Trophoblast cell (in vitro differentiated cells and primary cell): ENCODE measurements at regions not wholly inside any gene's neighbourhood (a gene's known extent, or its start where the extent isn't known, plus 50 kb on each side); places are given as distances from the start of the nearest gene placed in this dataset.

ENCODE experiments used
- DNase-seq, 2 donors: peaks; one replicate each; pipeline ENCODE4 v3.0.0-alpha.2; 2016
- H2AFZ ChIP-seq: 2 replicates; pipeline ENCODE4 v1.6.1; 2013; ENCODE audit warnings: low read length, moderate library complexity, mild to moderate bottlenecking; ENCODE audit not compliant: insufficient read depth, poor library complexity
- H2AK5ac ChIP-seq: 2 replicates; pipeline ENCODE4 v1.6.1; 2013; ENCODE audit warnings: mild to moderate bottlenecking, low read length
- H2BK120ac ChIP-seq: 2 replicates; pipeline ENCODE4 v1.6.1; 2013; ENCODE audit warnings: low read length, mild to moderate bottlenecking, moderate library complexity; ENCODE audit not compliant: insufficient read depth, poor library complexity
- H2BK12ac ChIP-seq: 2 replicates; pipeline ENCODE4 v1.6.1; 2013; ENCODE audit warnings: mild to moderate bottlenecking, low read length, moderate library complexity
- H2BK5ac ChIP-seq: 2 replicates; pipeline ENCODE4 v1.6.1; 2013; ENCODE audit warnings: low read length, low read depth, moderate library complexity, mild to moderate bottlenecking; ENCODE audit not compliant: poor library complexity
- H3K14ac ChIP-seq: 2 replicates; pipeline ENCODE4 v1.6.1; 2013; ENCODE audit warnings: mild to moderate bottlenecking, low read length
- H3K18ac ChIP-seq: 2 replicates; pipeline ENCODE4 v1.6.1; 2013; ENCODE audit warnings: mild to moderate bottlenecking, low read length
- H3K23ac ChIP-seq: 2 replicates; pipeline ENCODE4 v1.6.1; 2013; ENCODE audit warnings: low read length
- H3K27ac ChIP-seq: 2 replicates; pipeline ENCODE4 v1.5.1; 2013; ENCODE audit warnings: low read depth, mild to moderate bottlenecking, inconsistent platforms, low read length, moderate library complexity
- H3K27me3 ChIP-seq: 2 replicates; pipeline ENCODE4 v1.6.1; 2013; ENCODE audit warnings: inconsistent platforms, mild to moderate bottlenecking, low read length, moderate library complexity; ENCODE audit not compliant: insufficient read depth
- H3K36me3 ChIP-seq, 2 experiments: 1 replicate in 1 of 2; 2 replicates in 1 of 2; pipeline ENCODE4 v1.6.1; 2013; ENCODE audit warnings: low read length in 2 of 2, mild to moderate bottlenecking in 2 of 2, moderate library complexity in 1 of 2; ENCODE audit not compliant: insufficient read depth in 2 of 2, control insufficient read depth in 1 of 2
- H3K4ac ChIP-seq: 2 replicates; pipeline ENCODE4 v1.6.1; 2013; ENCODE audit warnings: low read depth, mild to moderate bottlenecking, low read length, moderate library complexity
- H3K4me1 ChIP-seq, 2 experiments: 1 replicate in 1 of 2; 2 replicates in 1 of 2; pipeline ENCODE4 v1.6.1; 2013; ENCODE audit warnings: low read length in 2 of 2, mild to moderate bottlenecking in 2 of 2, moderate library complexity in 1 of 2; ENCODE audit not compliant: insufficient read depth in 2 of 2, control insufficient read depth in 1 of 2
- H3K4me2 ChIP-seq: 2 replicates; pipeline ENCODE4 v1.6.1; 2013; ENCODE audit warnings: inconsistent platforms, mild to moderate bottlenecking, low read length, moderate library complexity
- H3K4me3 ChIP-seq: 2 replicates; pipeline ENCODE4 v1.5.1; 2013; ENCODE audit warnings: mild to moderate bottlenecking, low read depth, low read length, inconsistent platforms
- H3K79me1 ChIP-seq: one replicate; pipeline ENCODE4 v1.6.1; 2013; ENCODE audit warnings: low read length
- H3K79me2 ChIP-seq: 2 replicates; pipeline ENCODE4 v1.6.1; 2013; ENCODE audit warnings: low read length, mild to moderate bottlenecking; ENCODE audit not compliant: control insufficient read depth, insufficient read depth, poor library complexity
- H3K9ac ChIP-seq: 2 replicates; pipeline ENCODE4 v1.6.1; 2013; ENCODE audit warnings: mild to moderate bottlenecking, low read length
- H3K9me3 ChIP-seq: 2 replicates; pipeline ENCODE4 v1.6.1; 2013; ENCODE audit warnings: low read depth, mild to moderate bottlenecking, control low read depth, inconsistent platforms, low read length; ENCODE audit not compliant: insufficient read depth
- H4K12ac ChIP-seq: 2 replicates; pipeline ENCODE4 v1.6.1; 2013; ENCODE audit warnings: low read depth, mild to moderate bottlenecking, low read length, moderate library complexity
- H4K8ac ChIP-seq: 2 replicates; pipeline ENCODE4 v1.6.1; 2013; ENCODE audit warnings: low read depth, mild to moderate bottlenecking, low read length, moderate library complexity
- H4K91ac ChIP-seq: one replicate; pipeline ENCODE4 v1.6.1; 2013; ENCODE audit warnings: low read depth, mild to moderate bottlenecking, low read length, moderate library complexity
- WGBS: extraction: QIAGEN DNeasy Blood & Tissue Kit; methylation state at CpG from one replicate; pipeline ENCODE4 v1.1.7; 2013; ENCODE audit warnings: missing lambda C conversion rate; ENCODE audit not compliant: insufficient read length, insufficient coverage; ENCODE audit errors: extremely low coverage; 5-methylcytosine and 5-hydroxymethylcytosine counted together

- no peak overlapping the region for H4K91ac ChIP-seq
- H3K27ac ChIP-seq: no peak overlapping the region
- H3K14ac ChIP-seq: no peak overlapping the region
- no peak overlapping the region for H3K9ac ChIP-seq
- no peaks in the 10 kb centered on the region for H3K27me3 ChIP-seq
- no peak overlapping the region for H3K4ac ChIP-seq
- no peaks in the 10 kb centered on the region for H3K36me3 ChIP-seq
- no peak overlapping the region for H2BK12ac ChIP-seq
- no CpG with 5 or more reads among the region's 11 CpGs for WGBS
- no peak overlapping the region for H2BK5ac ChIP-seq
- H3K23ac ChIP-seq: no peak overlapping the region
- H4K12ac ChIP-seq: no peak overlapping the region
- H3K18ac ChIP-seq: no peak overlapping the region
- no peaks in the 10 kb centered on the region for H3K9me3 ChIP-seq
- peaks cover 2 to 10% of the 10 kb centered on the region in 2 experiments for H3K4me1 ChIP-seq
- H2AK5ac ChIP-seq: no peak overlapping the region
- H3K79me1 ChIP-seq: no peaks in the 10 kb centered on the region
- H3K79me2 ChIP-seq: no peaks in the 10 kb centered on the region
- H2BK120ac ChIP-seq: no peak overlapping the region
- no peak for DNase-seq
- H2AFZ ChIP-seq: no peak overlapping the region
- H4K8ac ChIP-seq: no peak overlapping the region
- no peak overlapping the region for H3K4me2 ChIP-seq
- no peak overlapping the region for H3K4me3 ChIP-seq
Measured at GRCh38 chr7:432933-433332, 86.7 kb downstream of the PDGFA start.

DNA sequence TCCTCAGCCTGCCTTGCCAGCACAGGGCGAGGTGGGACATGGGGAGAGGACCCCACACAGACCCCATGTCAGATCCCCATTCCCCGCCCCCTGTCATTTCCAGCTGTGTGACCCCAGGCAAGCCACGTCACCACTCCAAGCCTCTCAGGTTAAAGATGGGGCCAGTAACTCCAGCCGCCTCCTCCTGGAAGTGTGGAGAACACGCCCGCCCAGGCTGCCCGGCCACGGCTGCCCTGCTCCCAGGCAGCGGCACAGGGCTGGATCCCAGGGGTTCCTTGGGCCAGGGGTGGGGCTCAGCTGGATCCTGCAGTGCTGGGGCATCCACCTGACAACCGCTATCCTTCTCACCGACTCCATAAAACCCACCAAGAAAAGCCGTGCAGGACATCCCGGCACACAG, 86.1 kb downstream of the PDGFA start:
- Histone ChIP-seq H3K27ac (no peak overlapping the region), H3K18ac (no peak overlapping the region)
- no peak for DNase-seq

GRCh38 chr7:434891-435629, 84.6 kb downstream of the PDGFA start:
- WGBS: no CpG with 5 or more reads among the region's 35 CpGs
- H3K4me2 ChIP-seq: peak overlapping the region; percentile 6
- H2BK5ac ChIP-seq: no peak overlapping the region
- no peak overlapping the region for H3K23ac ChIP-seq
- H3K27ac ChIP-seq: no peak overlapping the region
- no peaks in the 10 kb centered on the region for H3K9me3 ChIP-seq
- H3K18ac ChIP-seq: no peak overlapping the region
- no peak overlapping the region for H4K8ac ChIP-seq
- H2BK120ac ChIP-seq: no peak overlapping the region
- H3K79me1 ChIP-seq: no peaks in the 10 kb centered on the region
- no peak overlapping the region for H2AK5ac ChIP-seq
- H3K4me3 ChIP-seq: no peak overlapping the region
- no peak overlapping the region for H3K9ac ChIP-seq
- no peak overlapping the region for H2BK12ac ChIP-seq
- H3K14ac ChIP-seq: no peak overlapping the region
- H4K91ac ChIP-seq: no peak overlapping the region
- H3K27me3 ChIP-seq: no peaks in the 10 kb centered on the region
- no peak overlapping the region for H2AFZ ChIP-seq
- H3K4me1 ChIP-seq: peaks cover 2 to 10% of the 10 kb centered on the region in 2 experiments
- no peaks in the 10 kb centered on the region for H3K36me3 ChIP-seq
- no peak overlapping the region for H3K4ac ChIP-seq
- DNase-seq: peak; percentile 84 to 93
- no peaks in the 10 kb centered on the region for H3K79me2 ChIP-seq
- no peak overlapping the region for H4K12ac ChIP-seq

More for the DNA sequence above, 86.1 kb downstream of the PDGFA start:
- Histone ChIP-seq H3K27me3 (no peaks in the 10 kb centered on the region), H3K4me3 (no peak overlapping the region), H3K36me3 (no peaks in the 10 kb centered on the region), H4K91ac (no peak overlapping the region), H4K8ac (no peak overlapping the region), H3K79me2 (no peaks in the 10 kb centered on the region), H3K9ac (no peak overlapping the region), H4K12ac (no peak overlapping the region), H2BK12ac (no peak overlapping the region), H3K4ac (no peak overlapping the region), H3K9me3 (no peaks in the 10 kb centered on the region), H3K14ac (no peak overlapping the region), H3K23ac (no peak overlapping the region), H3K4me2 (no peak overlapping the region), H3K79me1 (no peaks in the 10 kb centered on the region), H2AK5ac (no peak overlapping the region), H3K4me1 (peaks cover 2 to 10% of the 10 kb centered on the region in 2 experiments), H2AFZ (no peak overlapping the region), H2BK120ac (no peak overlapping the region), H2BK5ac (no peak overlapping the region)
- no CpG with 5 or more reads among the region's 13 CpGs for WGBS

- Histone ChIP-seq H3K27me3 (no peaks in the 10 kb centered on the region), H3K4ac (no peak overlapping the region), H3K9me3 (no peaks in the 10 kb centered on the region), H3K4me2 (no peak overlapping the region), H2BK12ac (no peak overlapping the region), H4K91ac (no peak overlapping the region), H4K8ac (no peak overlapping the region), H3K18ac (no peak overlapping the region), H2BK5ac (no peak overlapping the region), H3K9ac (no peak overlapping the region), H4K12ac (no peak overlapping the region), H2AK5ac (peak overlapping the region; percentile 20), H3K79me2 (no peaks in the 10 kb centered on the region), H3K14ac (no peak overlapping the region), H3K79me1 (no peaks in the 10 kb centered on the region), H3K4me1 (peaks cover 2 to 10% of the 10 kb centered on the region in 2 experiments), H3K23ac (no peak overlapping the region), H2AFZ (no peak overlapping the region), H3K27ac (no peak overlapping the region), H3K36me3 (no peaks in the 10 kb centered on the region), H3K4me3 (no peak overlapping the region), H2BK120ac (no peak overlapping the region)
- DNase-seq: no peak
- WGBS: no CpG with 5 or more reads among the region's 28 CpGs
Measured at GRCh38 chr7:435630-436366, 83.8 kb downstream of the PDGFA start.
